B cell (primary cell): ENCODE measurements at regions not wholly inside any gene's neighbourhood (a gene's known extent, or its start where the extent isn't known, plus 50 kb on each side); places are given as distances from the start of the nearest gene placed in this dataset.

Experiments used
- ATAC-seq: fragments of 200-7000 bp; cut with Tn5 transposase; one replicate; pipeline ENCODE4 v1.10.0; 2021; ENCODE audit warnings: low read depth, mild to moderate bottlenecking, moderate number of reproducible peaks, moderate library complexity
- CTCF ChIA-PET: fragments of 350-600 bp; sonication (Branson Sonifier 250); formaldehyde crosslinking; loops from one replicate; lab custom pipeline; 2021; ENCODE audit warnings: antibody characterized with exemption, inconsistent platforms; lab: Charles Lee
- POLR2A ChIA-PET: fragments of 350-600 bp; sonication (Branson Sonifier 250); formaldehyde crosslinking; loops from one replicate; lab custom pipeline; 2021; ENCODE audit warnings: antibody characterized with exemption; lab: Charles Lee
- DNase-seq: peaks from one replicate; pipeline ENCODE4 v3.0.0; 2013
- H2AFZ ChIP-seq: 2 replicates; pipeline ENCODE4 v1.6.1; 2012; ENCODE audit warnings: mild to moderate bottlenecking, low read depth, low read length; ENCODE audit not compliant: insufficient read depth, poor library complexity, severe bottlenecking
- H3K27ac ChIP-seq, 2 donors: 1 replicate in 1 of 2; 2 replicates in 1 of 2; pipeline ENCODE4 v1.5.1; 2012 to 2013; ENCODE audit warnings: low read length in 2 of 2, mild to moderate bottlenecking in 2 of 2, moderate library complexity in 1 of 2
- H3K27me3 ChIP-seq, 4 experiments: fragments of 200-600 bp in 1 of 4; sonication (generic) in 1 of 4; replicated peaks in 1 of 4; 1 replicate in 2 of 4; 2 replicates in 2 of 4; pipeline versions ENCODE4 v1.6.1 to v1.7.0; 2013 to 2016; ENCODE audit warnings: low read length in 3 of 4, mild to moderate bottlenecking in 2 of 4, mixed read lengths in 1 of 4, moderate library complexity in 1 of 4; ENCODE audit not compliant: insufficient read depth in 4 of 4, control insufficient read depth in 3 of 4; ENCODE audit errors: control extremely low read depth in 1 of 4
- H3K36me3 ChIP-seq, 2 experiments: replicated peaks in 1 of 2; 1 replicate in 1 of 2; 2 replicates in 1 of 2; pipeline versions ENCODE4 v1.6.1 to v1.7.1; 2013; ENCODE audit warnings: low read length in 1 of 2; ENCODE audit not compliant: insufficient read depth in 2 of 2, control insufficient read depth in 1 of 2; ENCODE audit errors: control extremely low read depth in 1 of 2, extremely low read depth in 1 of 2
- H3K4me1 ChIP-seq, 2 donors: fragments of 200-600 bp in 1 of 2; sonication (generic) in 1 of 2; 1 replicate in 1 of 2; 2 replicates in 1 of 2; pipeline versions ENCODE4 v1.5.1 to v1.6.1; 2013 to 2017; ENCODE audit warnings: low read length in 2 of 2; ENCODE audit not compliant: control insufficient read depth in 2 of 2, insufficient read depth in 2 of 2
- H3K4me2 ChIP-seq: replicated peaks from 2 replicates; pipeline ENCODE3; 2012; ENCODE audit warnings: mild to moderate bottlenecking, low read depth, low read length; ENCODE audit not compliant: poor library complexity, severe bottlenecking
- H3K4me3 ChIP-seq, 5 experiments: fragments of 200-600 bp in 1 of 5; sonication (generic) in 1 of 5; 1 replicate in 3 of 5; 2 replicates in 2 of 5; pipeline versions ENCODE4 v1.5.1 to v1.7.0; 2011 to 2016; ENCODE audit warnings: low read length in 4 of 5, mild to moderate bottlenecking in 4 of 5, low read depth in 2 of 5, control low read depth in 1 of 5, moderate library complexity in 1 of 5; ENCODE audit not compliant: insufficient read depth in 1 of 5; ENCODE audit errors: control extremely low read depth in 1 of 5, extremely low read depth in 1 of 5
- H3K79me2 ChIP-seq: fragments of 200-600 bp; sonication (generic); one replicate; pipeline ENCODE4 v1.6.0; 2016; ENCODE audit warnings: low read length; ENCODE audit not compliant: control insufficient read depth, insufficient read depth
- H3K9ac ChIP-seq: fragments of 200-600 bp; sonication (generic); 2 replicates; pipeline ENCODE4 v1.6.1; 2017; ENCODE audit warnings: mild to moderate bottlenecking, low read length, moderate library complexity
- H3K9me3 ChIP-seq, 3 donors: one replicate each; pipeline versions ENCODE4 v1.6.1 to v1.7.1; 2013; ENCODE audit warnings: low read length in 2 of 3; ENCODE audit not compliant: control insufficient read depth in 2 of 3, insufficient read depth in 1 of 3; ENCODE audit errors: control extremely low read depth in 1 of 3
- H4K20me1 ChIP-seq: 2 replicates; pipeline ENCODE4 v1.6.0; 2012; ENCODE audit warnings: mild to moderate bottlenecking, low read length; ENCODE audit not compliant: insufficient read depth, control insufficient read depth, poor library complexity, severe bottlenecking
- H3K27ac Mint-ChIP-seq: one replicate; pipeline ENCODE4 v1.8.0; 2021; ENCODE audit warnings: mixed read lengths
- H3K27me3 Mint-ChIP-seq: one replicate; pipeline ENCODE4 v1.8.0; 2021; ENCODE audit warnings: mixed read lengths
- H3K4me1 Mint-ChIP-seq: one replicate; pipeline ENCODE4 v1.8.0; 2021; ENCODE audit warnings: mixed read lengths
- H3K4me3 Mint-ChIP-seq: one replicate; pipeline ENCODE4 v1.8.0; 2021; ENCODE audit warnings: mixed read lengths
- H3K9me3 Mint-ChIP-seq: one replicate; pipeline ENCODE4 v1.8.0; 2022; ENCODE audit warnings: mixed read lengths; ENCODE audit not compliant: insufficient read depth
- EZH2 ChIP-seq: IDR thresholded peaks from 2 replicates; pipeline ENCODE4 v1.6.1; 2012; ENCODE audit warnings: borderline replicate concordance, low read depth, mild to moderate bottlenecking, moderate library complexity, low read length; ENCODE audit not compliant: insufficient read depth, poor library complexity, severe bottlenecking
- WGBS: methylation state at CpG from one replicate; pipeline ENCODE4 v1.1.5; 2013; ENCODE audit warnings: missing lambda C conversion rate; ENCODE audit not compliant: insufficient coverage; 5-methylcytosine and 5-hydroxymethylcytosine counted together
- intact Hi-C: fragments of 100-400 bp; cut with micrococcal nuclease; formaldehyde crosslinking; loops from one replicate; pipeline ENCODE4 v1.10.0; 2022
- TF ChIP-seq, protein P1 (sequence below): fragments of 200-600 bp; IDR thresholded peaks from one replicate; pipeline ENCODE4 v1.8.0; 2022; ENCODE audit warnings: antibody characterized with exemption, mild to moderate bottlenecking

DNA sequence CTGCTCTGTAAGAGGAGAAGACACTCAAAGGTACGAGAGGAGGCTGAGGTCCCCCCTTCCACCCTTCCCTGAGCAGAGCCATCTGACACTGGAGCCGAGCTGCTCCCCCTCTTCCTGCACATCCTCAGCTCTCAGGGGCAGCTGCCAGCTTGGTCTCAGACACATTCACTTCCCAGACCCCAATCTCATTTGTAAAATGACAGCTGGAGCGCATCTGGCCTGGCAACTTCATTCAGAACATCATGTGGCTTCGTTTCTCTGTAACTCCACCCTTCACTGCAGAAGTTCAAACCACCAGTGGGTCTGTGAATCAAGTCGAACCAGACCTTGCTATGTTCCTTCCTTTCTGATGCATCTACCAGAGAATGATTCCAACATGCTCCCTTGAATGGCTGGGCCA lies 145.6 kb upstream of the CDH4 start:
- H3K9me3 ChIP-seq, result peaks cover 0 to 30% (median 0%) of the 10 kb centered on the region in 3 donors
- no peak overlapping the region for H3K4me3 ChIP-seq
- H3K27me3 ChIP-seq, result no peaks in the 10 kb centered on the region
- Mint-ChIP-seq H3K9me3 (no peaks in the 10 kb centered on the region), H3K27me3 (no peaks in the 10 kb centered on the region), H3K4me1 (no peaks in the 10 kb centered on the region), H3K27ac (no peak overlapping the region), H3K4me3 (no peak overlapping the region)
- DNase-seq (no peak), ATAC-seq (no peak)
- no peak overlapping the region for H3K9ac ChIP-seq
- no peaks in the 10 kb centered on the region for H3K4me1 ChIP-seq
- intact Hi-C loops, result no loop called here
- H4K20me1 ChIP-seq, result no peaks in the 10 kb centered on the region
- TF ChIP-seq, protein P1, sequence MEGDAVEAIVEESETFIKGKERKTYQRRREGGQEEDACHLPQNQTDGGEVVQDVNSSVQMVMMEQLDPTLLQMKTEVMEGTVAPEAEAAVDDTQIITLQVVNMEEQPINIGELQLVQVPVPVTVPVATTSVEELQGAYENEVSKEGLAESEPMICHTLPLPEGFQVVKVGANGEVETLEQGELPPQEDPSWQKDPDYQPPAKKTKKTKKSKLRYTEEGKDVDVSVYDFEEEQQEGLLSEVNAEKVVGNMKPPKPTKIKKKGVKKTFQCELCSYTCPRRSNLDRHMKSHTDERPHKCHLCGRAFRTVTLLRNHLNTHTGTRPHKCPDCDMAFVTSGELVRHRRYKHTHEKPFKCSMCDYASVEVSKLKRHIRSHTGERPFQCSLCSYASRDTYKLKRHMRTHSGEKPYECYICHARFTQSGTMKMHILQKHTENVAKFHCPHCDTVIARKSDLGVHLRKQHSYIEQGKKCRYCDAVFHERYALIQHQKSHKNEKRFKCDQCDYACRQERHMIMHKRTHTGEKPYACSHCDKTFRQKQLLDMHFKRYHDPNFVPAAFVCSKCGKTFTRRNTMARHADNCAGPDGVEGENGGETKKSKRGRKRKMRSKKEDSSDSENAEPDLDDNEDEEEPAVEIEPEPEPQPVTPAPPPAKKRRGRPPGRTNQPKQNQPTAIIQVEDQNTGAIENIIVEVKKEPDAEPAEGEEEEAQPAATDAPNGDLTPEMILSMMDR, result no peak
- no peak for TF ChIP-seq EZH2
- no peaks in the 10 kb centered on the region for H3K79me2 ChIP-seq
- CTCF ChIA-PET, result no interaction called here
- POLR2A ChIA-PET, result no interaction called here
- no peaks in the 10 kb centered on the region for H3K36me3 ChIP-seq
- H2AFZ ChIP-seq, result no peak overlapping the region
- H3K27ac ChIP-seq, result no peak overlapping the region
- no peak overlapping the region for H3K4me2 ChIP-seq
- WGBS, result 80% methylated on average over 4 of the region's 5 CpGs

DNA sequence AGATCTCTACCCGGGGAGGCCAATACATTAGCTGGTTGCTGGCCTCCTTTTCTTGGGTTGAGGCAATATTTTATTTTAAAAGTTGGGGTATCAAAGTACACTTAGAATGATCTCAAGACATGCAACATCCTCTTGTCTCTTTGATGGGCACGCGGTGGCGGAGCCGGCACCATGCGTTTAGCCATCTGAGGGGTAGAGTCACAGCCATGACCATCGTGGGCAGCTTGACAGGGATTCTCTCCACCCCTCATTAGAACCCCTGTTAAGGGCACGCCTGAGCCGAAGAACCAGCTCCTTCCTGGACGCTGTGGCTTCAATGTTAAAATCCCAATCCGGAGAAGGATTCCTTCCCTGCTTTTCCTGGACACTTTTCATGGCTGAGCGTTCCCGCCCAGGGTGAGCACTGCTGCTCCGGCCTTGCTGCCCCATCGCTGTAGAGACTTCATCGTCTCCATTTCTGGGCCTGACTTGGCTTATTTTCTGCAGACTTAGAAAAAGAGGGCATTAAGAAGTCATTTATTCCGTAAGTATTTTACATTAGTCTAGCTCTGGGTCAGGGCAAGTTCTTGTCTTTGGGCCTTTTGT lies 142.7 kb upstream of the CDH4 start:
- Histone ChIP-seq H4K20me1 (no peaks in the 10 kb centered on the region), H3K27me3 (no peaks in the 10 kb centered on the region), H2AFZ (no peak overlapping the region), H3K36me3 (no peaks in the 10 kb centered on the region), H3K9me3 (peaks cover 0 to 26% (median 0%) of the 10 kb centered on the region in 3 donors), H3K4me3 (no peak overlapping the region), H3K27ac (no peak overlapping the region), H3K79me2 (no peaks in the 10 kb centered on the region), H3K4me2 (no peak overlapping the region), H3K4me1 (no peaks in the 10 kb centered on the region), H3K9ac (no peak overlapping the region)
- Mint-ChIP-seq H3K9me3 (no peaks in the 10 kb centered on the region), H3K27ac (no peak overlapping the region), H3K4me3 (no peak overlapping the region), H3K27me3 (no peaks in the 10 kb centered on the region), H3K4me1 (no peaks in the 10 kb centered on the region)
- intact Hi-C loops, result no loop called here
- ATAC-seq, result no peak
- DNase-seq, result no peak
- TF ChIP-seq EZH2, result no peak
- TF ChIP-seq, protein P1, result no peak
- ChIA-PET CTCF (no interaction called here), POLR2A (no interaction called here)
- WGBS, result 97% methylated on average over 16 of the region's 17 CpGs
